SU-DHL-6 (cell line): ENCODE measurements at regions not wholly inside any gene's neighbourhood (a gene's known extent, or its start where the extent isn't known, plus 50 kb on each side); places are given as distances from the start of the nearest gene placed in this dataset.

Experiments
- EZH2phosphoT487 ChIP-seq: fragments of 200-600 bp; sonication (generic), shearing (Covaris generic); conservative IDR thresholded peaks from 2 replicates; pipeline ENCODE4 v1.6.1; 2018; ENCODE audit warnings: mild to moderate bottlenecking, antibody characterized with exemption, low read length, moderate library complexity, mixed read lengths
- TF ChIP-seq, protein P1 (sequence below): fragments of 200-600 bp; sonication (generic); IDR thresholded peaks from one replicate; pipeline ENCODE4 v1.5.1; 2017; ENCODE audit warnings: antibody characterized with exemption, mild to moderate bottlenecking, low read length, moderate library complexity; ENCODE audit not compliant: insufficient read depth, poor library complexity, severe bottlenecking

DNA sequence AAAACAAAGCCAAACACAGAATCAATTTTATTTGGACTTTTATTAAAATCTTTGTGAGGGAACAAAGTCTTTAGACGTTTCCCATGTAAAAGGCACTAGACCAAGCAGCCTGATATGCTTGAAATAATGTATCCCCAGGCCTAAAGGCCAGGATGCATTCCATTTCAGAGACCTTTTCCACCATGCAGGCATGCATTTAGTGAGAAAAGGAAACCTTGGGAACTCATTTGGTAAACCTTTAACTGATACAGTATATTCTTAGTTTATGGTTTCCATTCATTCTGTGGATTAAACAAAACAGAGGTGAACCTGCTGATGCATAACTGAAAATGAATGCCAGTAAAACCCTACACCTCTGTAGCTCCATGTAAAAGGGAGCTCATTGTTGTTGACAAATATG, 600.0 kb downstream of the NR2F1-AS1 start:
- TF ChIP-seq EZH2phosphoT487, result no peak
- TF ChIP-seq, protein P1, sequence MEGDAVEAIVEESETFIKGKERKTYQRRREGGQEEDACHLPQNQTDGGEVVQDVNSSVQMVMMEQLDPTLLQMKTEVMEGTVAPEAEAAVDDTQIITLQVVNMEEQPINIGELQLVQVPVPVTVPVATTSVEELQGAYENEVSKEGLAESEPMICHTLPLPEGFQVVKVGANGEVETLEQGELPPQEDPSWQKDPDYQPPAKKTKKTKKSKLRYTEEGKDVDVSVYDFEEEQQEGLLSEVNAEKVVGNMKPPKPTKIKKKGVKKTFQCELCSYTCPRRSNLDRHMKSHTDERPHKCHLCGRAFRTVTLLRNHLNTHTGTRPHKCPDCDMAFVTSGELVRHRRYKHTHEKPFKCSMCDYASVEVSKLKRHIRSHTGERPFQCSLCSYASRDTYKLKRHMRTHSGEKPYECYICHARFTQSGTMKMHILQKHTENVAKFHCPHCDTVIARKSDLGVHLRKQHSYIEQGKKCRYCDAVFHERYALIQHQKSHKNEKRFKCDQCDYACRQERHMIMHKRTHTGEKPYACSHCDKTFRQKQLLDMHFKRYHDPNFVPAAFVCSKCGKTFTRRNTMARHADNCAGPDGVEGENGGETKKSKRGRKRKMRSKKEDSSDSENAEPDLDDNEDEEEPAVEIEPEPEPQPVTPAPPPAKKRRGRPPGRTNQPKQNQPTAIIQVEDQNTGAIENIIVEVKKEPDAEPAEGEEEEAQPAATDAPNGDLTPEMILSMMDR, result no peak
